CD8-positive, alpha-beta memory T cell (primary cell): ENCODE measurements at regions not wholly inside any gene's neighbourhood (a gene's known extent, or its start where the extent isn't known, plus 50 kb on each side); places are given as distances from the start of the nearest gene placed in this dataset.

Experiments used
- CTCF ChIA-PET: fragments of 350-600 bp; sonication (Branson Sonifier 250); formaldehyde crosslinking; loops from one replicate; lab custom pipeline; 2021; ENCODE audit warnings: antibody characterized with exemption; lab: Charles Lee
- POLR2A ChIA-PET: fragments of 350-600 bp; sonication (Branson Sonifier 250); formaldehyde crosslinking; loops from one replicate; lab custom pipeline; 2021; ENCODE audit warnings: antibody characterized with exemption; lab: Charles Lee
- DNase-seq, 5 donors: peaks; one replicate each; pipeline versions ENCODE4 v3.0.0 to v3.0.0-alpha.2; 2020 to 2022; ENCODE audit warnings: mixed read lengths in 1 of 5
- H3K27ac ChIP-seq: one replicate; pipeline ENCODE4 v1.7.0; 2013; ENCODE audit warnings: low read depth, mild to moderate bottlenecking, low read length, moderate library complexity
- H3K27me3 ChIP-seq: 2 replicates; pipeline ENCODE4 v1.7.0; 2013; ENCODE audit warnings: low read length, mild to moderate bottlenecking; ENCODE audit not compliant: insufficient read depth, poor library complexity, severe bottlenecking
- H3K36me3 ChIP-seq: 2 replicates; pipeline ENCODE4 v1.7.0; 2013; ENCODE audit warnings: mild to moderate bottlenecking, low read length, moderate library complexity; ENCODE audit not compliant: insufficient read depth
- H3K4me1 ChIP-seq: 2 replicates; pipeline ENCODE4 v1.7.0; 2013; ENCODE audit warnings: mild to moderate bottlenecking, low read length, moderate library complexity; ENCODE audit not compliant: insufficient read depth
- H3K4me3 ChIP-seq: 2 replicates; pipeline ENCODE4 v1.7.0; 2013; ENCODE audit warnings: mild to moderate bottlenecking, low read length
- H3K9me3 ChIP-seq: 2 replicates; pipeline ENCODE4 v1.7.0; 2013; ENCODE audit warnings: mild to moderate bottlenecking, low read length
- H3K27ac Mint-ChIP-seq, 8 donors: one replicate each; pipeline ENCODE4 v1.8.0; 2020 to 2021; ENCODE audit warnings: mixed read lengths in 8 of 8, mild to moderate bottlenecking in 6 of 8, inconsistent platforms in 3 of 8, moderate library complexity in 3 of 8
- H3K27me3 Mint-ChIP-seq, 2 donors: one replicate each; pipeline ENCODE4 v1.8.0; 2020 to 2021; ENCODE audit warnings: mixed read lengths in 2 of 2, mild to moderate bottlenecking in 1 of 2, moderate library complexity in 1 of 2
- H3K36me3 Mint-ChIP-seq, 3 donors: one replicate each; pipeline ENCODE4 v1.8.0; 2020 to 2021; ENCODE audit warnings: mixed read lengths in 3 of 3, inconsistent platforms in 1 of 3, mild to moderate bottlenecking in 1 of 3
- H3K4me1 Mint-ChIP-seq, 3 donors: one replicate each; pipeline ENCODE4 v1.8.0; 2020 to 2021; ENCODE audit warnings: mixed read lengths in 3 of 3, inconsistent platforms in 1 of 3, mild to moderate bottlenecking in 1 of 3
- H3K4me3 Mint-ChIP-seq, 7 donors: one replicate each; pipeline ENCODE4 v1.8.0; 2020 to 2021; ENCODE audit warnings: mixed read lengths in 7 of 7, mild to moderate bottlenecking in 6 of 7, moderate library complexity in 4 of 7, inconsistent platforms in 2 of 7
- H3K9me3 Mint-ChIP-seq, 5 donors: one replicate each; pipeline ENCODE4 v1.8.0; 2020 to 2022; ENCODE audit warnings: mixed read lengths in 5 of 5, mild to moderate bottlenecking in 3 of 5, moderate library complexity in 2 of 5, inconsistent platforms in 1 of 5

GRCh38 chr7:16068183-16068582, 353.2 kb downstream of the CRPPA start:
- H3K27me3 Mint-ChIP-seq: no peaks in the 10 kb centered on the region
- H3K36me3 Mint-ChIP-seq: no peaks in the 10 kb centered on the region

GRCh38 chr7:16067711-16068110, 353.6 kb downstream of the CRPPA start:
- no peaks in the 10 kb centered on the region for H3K36me3 ChIP-seq
- ChIA-PET CTCF (no interaction called here), POLR2A (no interaction called here)
- no peak for DNase-seq
- no peaks in the 10 kb centered on the region for H3K4me1 ChIP-seq
- Mint-ChIP-seq H3K36me3 (no peaks in the 10 kb centered on the region), H3K27me3 (no peaks in the 10 kb centered on the region), H3K4me3 (no peak overlapping the region), H3K27ac (no peak overlapping the region), H3K4me1 (peaks cover 0 to 4% (median 0%) of the 10 kb centered on the region in 3 donors), H3K9me3 (no peaks in the 10 kb centered on the region)
- H3K27ac ChIP-seq: no peak overlapping the region
- H3K27me3 ChIP-seq: no peaks in the 10 kb centered on the region
- H3K4me3 ChIP-seq: no peak overlapping the region
- H3K9me3 ChIP-seq: no peaks in the 10 kb centered on the region

More at GRCh38 chr7:16068183-16068582, 353.2 kb downstream of the CRPPA start:
- DNase-seq: no peak
- Histone ChIP-seq H3K27me3 (no peaks in the 10 kb centered on the region), H3K36me3 (no peaks in the 10 kb centered on the region), H3K4me1 (no peaks in the 10 kb centered on the region), H3K9me3 (no peaks in the 10 kb centered on the region), H3K4me3 (no peak overlapping the region), H3K27ac (no peak overlapping the region)
- Mint-ChIP-seq H3K9me3 (no peaks in the 10 kb centered on the region), H3K4me1 (peaks cover 0 to 4% (median 0%) of the 10 kb centered on the region in 3 donors), H3K27ac (no peak overlapping the region), H3K4me3 (no peak overlapping the region)
- CTCF ChIA-PET: no interaction called here
- POLR2A ChIA-PET: no interaction called here

DNA sequence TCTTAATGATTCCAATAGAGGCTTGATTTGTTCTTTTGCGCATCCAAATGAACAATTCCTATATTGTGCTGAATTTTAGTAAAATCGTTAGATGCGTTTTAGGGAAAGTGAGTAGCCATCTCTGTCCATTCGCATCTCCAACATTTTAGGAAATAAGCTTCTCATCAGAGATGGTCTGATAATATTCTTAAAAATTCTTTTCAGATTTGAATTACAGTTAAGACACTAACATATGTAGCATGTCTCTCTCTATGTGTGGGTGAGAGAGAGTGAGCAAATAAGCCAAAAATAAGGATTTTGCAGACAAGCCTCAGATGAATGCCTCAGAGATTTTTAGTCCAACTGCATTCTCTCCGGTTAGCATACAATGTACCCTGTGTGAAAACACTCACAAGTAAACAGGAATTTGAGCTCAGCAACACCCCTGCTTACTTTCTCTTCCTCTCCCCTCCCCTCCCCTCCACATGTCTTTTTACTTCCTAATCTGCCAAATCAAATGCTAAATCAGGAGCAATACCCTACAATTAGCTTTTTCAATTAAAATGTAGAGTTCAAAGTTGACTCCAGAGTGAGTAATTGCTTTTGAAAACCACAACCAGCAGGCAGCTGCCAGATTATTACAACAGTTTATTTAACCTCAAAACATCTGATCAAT, 354.4 kb downstream of the CRPPA start:
- H3K27me3 ChIP-seq: no peaks in the 10 kb centered on the region
- POLR2A ChIA-PET: no interaction called here
- no peaks in the 10 kb centered on the region for H3K27me3 Mint-ChIP-seq

DNA sequence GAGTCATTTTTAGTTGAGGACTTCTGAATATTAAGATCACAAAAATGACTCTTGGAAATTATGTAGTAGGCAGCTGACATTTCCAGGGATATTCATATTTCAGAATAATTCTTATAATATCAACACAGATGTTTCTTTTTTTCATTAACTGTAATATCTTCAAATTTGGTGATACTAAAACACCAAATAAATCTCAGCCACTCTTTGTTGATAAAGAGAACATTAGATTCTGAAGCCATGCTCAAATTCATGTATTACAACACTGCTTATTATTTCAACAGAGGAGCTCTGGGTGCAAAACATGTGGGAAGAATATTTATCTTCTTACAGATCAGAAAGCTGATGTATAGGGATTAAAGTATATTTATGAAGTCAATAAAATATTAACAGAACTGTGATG, 355.4 kb downstream of the CRPPA start:
- Histone ChIP-seq H3K4me3 (no peak overlapping the region), H3K9me3 (no peaks in the 10 kb centered on the region), H3K27me3 (no peaks in the 10 kb centered on the region), H3K27ac (no peak overlapping the region), H3K4me1 (no peaks in the 10 kb centered on the region), H3K36me3 (no peaks in the 10 kb centered on the region)
- H3K4me1 Mint-ChIP-seq: peaks cover 9 to 14% (median 12%) of the 10 kb centered on the region in 3 donors
- ChIA-PET CTCF (no interaction called here), POLR2A (no interaction called here)
- H3K36me3 Mint-ChIP-seq: no peaks in the 10 kb centered on the region
- no peak for DNase-seq
- no peaks in the 10 kb centered on the region for H3K27me3 Mint-ChIP-seq
- no peak overlapping the region for H3K4me3 Mint-ChIP-seq
- no peak overlapping the region for H3K27ac Mint-ChIP-seq
- no peaks in the 10 kb centered on the region for H3K9me3 Mint-ChIP-seq

More for the DNA sequence above, 354.4 kb downstream of the CRPPA start:
- DNase-seq: no peak
- Histone ChIP-seq H3K4me3 (no peak overlapping the region), H3K4me1 (no peaks in the 10 kb centered on the region), H3K36me3 (no peaks in the 10 kb centered on the region), H3K9me3 (no peaks in the 10 kb centered on the region), H3K27ac (no peak overlapping the region)
- CTCF ChIA-PET: no interaction called here
- Mint-ChIP-seq H3K4me3 (no peak overlapping the region), H3K4me1 (peaks cover 8 to 11% (median 8%) of the 10 kb centered on the region in 3 donors), H3K36me3 (no peaks in the 10 kb centered on the region), H3K9me3 (no peaks in the 10 kb centered on the region), H3K27ac (no peak overlapping the region)

GRCh38 chr7:16063716-16064675, 357.3 kb downstream of the CRPPA start:
- H3K36me3 Mint-ChIP-seq: no peaks in the 10 kb centered on the region
- H3K27ac Mint-ChIP-seq: no peak overlapping the region
- POLR2A ChIA-PET: no interaction called here

DNA sequence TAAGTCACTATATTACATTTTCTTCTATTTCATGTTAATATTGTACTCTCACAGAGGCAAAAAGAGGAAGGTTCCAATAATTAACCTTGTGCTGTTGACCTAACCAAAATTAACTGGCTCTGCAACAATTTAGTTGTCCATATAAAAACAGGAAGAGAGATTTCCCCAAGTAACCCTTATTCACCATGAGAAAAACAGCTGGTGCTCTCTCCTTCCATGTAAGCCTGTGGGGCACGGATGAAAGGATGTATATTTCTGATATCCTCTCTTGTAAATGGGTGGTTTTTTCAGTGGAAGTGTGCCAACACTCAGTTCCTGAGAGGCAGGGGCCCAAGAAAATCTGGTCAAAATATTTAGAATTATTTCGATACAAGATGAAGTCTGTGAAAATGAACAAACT, 358.1 kb downstream of the CRPPA start:
- H3K36me3 ChIP-seq: no peaks in the 10 kb centered on the region
- Mint-ChIP-seq H3K9me3 (no peaks in the 10 kb centered on the region), H3K4me3 (no peak overlapping the region), H3K27me3 (no peaks in the 10 kb centered on the region), H3K4me1 (peaks cover 9 to 14% (median 12%) of the 10 kb centered on the region in 3 donors), H3K36me3 (no peaks in the 10 kb centered on the region), H3K27ac (peak overlapping the region in 1 of 8 donors; percentile 65)
- no peak overlapping the region for H3K4me3 ChIP-seq
- H3K27me3 ChIP-seq: no peaks in the 10 kb centered on the region
- DNase-seq: no peak
- CTCF ChIA-PET: no interaction called here
- H3K4me1 ChIP-seq: no peaks in the 10 kb centered on the region
- H3K9me3 ChIP-seq: no peaks in the 10 kb centered on the region
- POLR2A ChIA-PET: no interaction called here
- no peak overlapping the region for H3K27ac ChIP-seq

More at GRCh38 chr7:16063716-16064675, 357.3 kb downstream of the CRPPA start:
- Mint-ChIP-seq H3K9me3 (no peaks in the 10 kb centered on the region), H3K4me1 (peaks cover 9 to 14% (median 12%) of the 10 kb centered on the region in 3 donors), H3K27me3 (no peaks in the 10 kb centered on the region), H3K4me3 (no peak overlapping the region)
- Histone ChIP-seq H3K27ac (no peak overlapping the region), H3K27me3 (no peaks in the 10 kb centered on the region), H3K4me3 (no peak overlapping the region), H3K4me1 (no peaks in the 10 kb centered on the region), H3K9me3 (no peaks in the 10 kb centered on the region), H3K36me3 (no peaks in the 10 kb centered on the region)
- no peak for DNase-seq
- CTCF ChIA-PET: no interaction called here

DNA sequence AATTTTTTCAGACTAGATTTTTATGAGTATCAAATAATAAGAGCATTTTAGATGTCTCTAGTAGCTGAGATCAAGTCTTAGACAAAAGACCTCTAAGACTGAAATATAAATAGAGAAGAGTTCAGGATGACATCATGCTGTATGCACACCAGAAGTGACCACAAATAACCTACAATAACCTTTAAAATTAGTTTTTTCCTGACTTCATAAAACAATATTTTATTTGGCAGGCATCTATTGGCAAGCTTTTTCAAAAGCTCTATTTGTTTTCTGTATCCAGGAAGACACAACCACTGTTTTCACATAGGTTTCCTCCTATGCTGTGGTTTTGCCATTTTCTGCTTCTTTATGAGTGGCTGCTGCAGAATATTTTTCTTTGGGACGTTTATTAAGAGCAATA, 359.1 kb downstream of the CRPPA start:
- ChIA-PET POLR2A (no interaction called here), CTCF (no interaction called here)
- Histone ChIP-seq H3K27ac (no peak overlapping the region), H3K27me3 (no peaks in the 10 kb centered on the region), H3K36me3 (no peaks in the 10 kb centered on the region), H3K4me3 (no peak overlapping the region), H3K9me3 (no peaks in the 10 kb centered on the region), H3K4me1 (no peaks in the 10 kb centered on the region)
- Mint-ChIP-seq H3K4me1 (peaks cover 9 to 13% (median 12%) of the 10 kb centered on the region in 3 donors), H3K27me3 (no peaks in the 10 kb centered on the region), H3K36me3 (no peaks in the 10 kb centered on the region), H3K4me3 (no peak overlapping the region), H3K9me3 (no peaks in the 10 kb centered on the region), H3K27ac (no peak overlapping the region)
- DNase-seq: no peak

DNA sequence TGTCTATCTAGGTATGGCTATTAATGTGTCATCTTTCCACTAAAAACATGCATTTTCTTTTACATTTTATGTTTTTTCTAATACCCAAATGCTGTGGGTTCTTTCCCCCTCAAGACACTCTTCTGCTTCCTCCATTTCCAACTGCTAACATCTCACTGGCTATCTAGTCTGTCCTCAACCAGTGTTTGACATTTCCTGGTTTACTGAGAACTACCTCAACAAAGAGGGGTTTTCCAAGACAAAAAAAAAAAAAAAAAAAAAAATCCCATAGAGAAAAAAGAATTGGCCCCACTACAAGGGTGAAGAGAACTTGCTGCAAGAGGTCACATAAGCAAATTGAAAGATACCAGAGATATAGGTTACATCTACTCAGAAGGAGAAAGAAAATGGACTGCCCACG, 359.7 kb downstream of the CRPPA start:
- peaks cover 9 to 12% (median 10%) of the 10 kb centered on the region in 3 donors for H3K4me1 Mint-ChIP-seq
- ChIA-PET CTCF (no interaction called here), POLR2A (no interaction called here)
- H3K4me3 ChIP-seq: no peak overlapping the region
- no peaks in the 10 kb centered on the region for H3K27me3 Mint-ChIP-seq
- no peaks in the 10 kb centered on the region for H3K9me3 ChIP-seq
- no peaks in the 10 kb centered on the region for H3K36me3 Mint-ChIP-seq
- H3K36me3 ChIP-seq: no peaks in the 10 kb centered on the region
- no peaks in the 10 kb centered on the region for H3K27me3 ChIP-seq
- peak overlapping the region in 1 of 8 donors; percentile 94 for H3K27ac Mint-ChIP-seq
- H3K9me3 Mint-ChIP-seq: no peaks in the 10 kb centered on the region
- DNase-seq: no peak
- no peak overlapping the region for H3K4me3 Mint-ChIP-seq
- H3K4me1 ChIP-seq: no peaks in the 10 kb centered on the region
- no peak overlapping the region for H3K27ac ChIP-seq
